ENCODE measurements at regions not wholly inside any gene's neighbourhood (a gene's known extent, or its start where the extent isn't known, plus 50 kb on each side); places are given as distances from the start of the nearest gene placed in this dataset.

- H3K4me3 ChIP-seq (ENCODE audit: low read depth, low read length), result no peak overlapping the region
- no peaks in the 10 kb centered on the region for H3K36me3 ChIP-seq (ENCODE audit: control insufficient read depth, insufficient read depth, low read length)
- DNase-seq (ENCODE audit: low read depth), result no peak
- H3K27me3 ChIP-seq (ENCODE audit: control insufficient read depth, insufficient read depth, low read length), result no peaks in the 10 kb centered on the region; the same call in 1 of the 2 replicates
- CTCF ChIA-PET, result interaction anchor here (1.4 kb wide), 1 partner anchor 9 kb away, joined by 5 read pairs; no protein-coding TSS in a partner anchor
- POLR2A ChIA-PET, result no interaction called here
- no peak for TF ChIP-seq CTCF (IDR thresholded peaks at IDR 0.05; ENCODE audit: insufficient read depth, low read depth, low read length)
These were observed 99.9 kb downstream of the TEX29 start for GRCh38 chr13:111420113-111420876.

- ChIA-PET CTCF (interaction anchor here (1.4 kb wide), 1 partner anchor 8 kb away, joined by 5 read pairs; no protein-coding TSS in a partner anchor), POLR2A (no interaction called here)
- Histone ChIP-seq H3K4me3 (ENCODE audit: low read depth, low read length) (no peak overlapping the region), H3K36me3 (ENCODE audit: control insufficient read depth, insufficient read depth, low read length) (no peaks in the 10 kb centered on the region), H3K27me3 (ENCODE audit: control insufficient read depth, insufficient read depth, low read length) (no peaks in the 10 kb centered on the region; the same call in 1 of the 2 replicates)
- no peak for TF ChIP-seq CTCF (IDR thresholded peaks at IDR 0.05; ENCODE audit: insufficient read depth, low read depth, low read length)
- DNase-seq (ENCODE audit: low read depth), result no peak
These were observed 100.8 kb downstream of the TEX29 start for GRCh38 chr13:111421216-111421615.

GRCh38 chr13:111422348-111422747 is 101.9 kb downstream of the TEX29 start:
- ChIA-PET POLR2A (no interaction called here), CTCF (no interaction called here)
- H3K36me3 ChIP-seq (ENCODE audit: control insufficient read depth, insufficient read depth, low read length), result no peaks in the 10 kb centered on the region
- no peak for TF ChIP-seq CTCF (IDR thresholded peaks at IDR 0.05; ENCODE audit: insufficient read depth, low read depth, low read length)
- H3K27me3 ChIP-seq (ENCODE audit: control insufficient read depth, insufficient read depth, low read length), result no peaks in the 10 kb centered on the region
- DNase-seq (ENCODE audit: low read depth), result no peak
- H3K4me3 ChIP-seq (ENCODE audit: low read depth, low read length), result no peak overlapping the region

GRCh38 chr13:111423168-111423785 is 102.8 kb downstream of the TEX29 start:
- CTCF ChIA-PET, result no interaction called here
- no peak overlapping the region for H3K4me3 ChIP-seq (ENCODE audit: low read depth, low read length)
- no peaks in the 10 kb centered on the region for H3K27me3 ChIP-seq (ENCODE audit: control insufficient read depth, insufficient read depth, low read length)
- no peak for TF ChIP-seq CTCF (IDR thresholded peaks at IDR 0.05; ENCODE audit: insufficient read depth, low read depth, low read length)
- no peak for DNase-seq (ENCODE audit: low read depth)
- no peaks in the 10 kb centered on the region for H3K36me3 ChIP-seq (ENCODE audit: control insufficient read depth, insufficient read depth, low read length)
- POLR2A ChIA-PET, result no interaction called here

- Histone ChIP-seq H3K4me3 (ENCODE audit: low read depth, low read length) (no peak overlapping the region), H3K27me3 (ENCODE audit: control insufficient read depth, insufficient read depth, low read length) (no peaks in the 10 kb centered on the region), H3K36me3 (ENCODE audit: control insufficient read depth, insufficient read depth, low read length) (no peaks in the 10 kb centered on the region)
- no peak for DNase-seq (ENCODE audit: low read depth)
- TF ChIP-seq CTCF (IDR thresholded peaks at IDR 0.05; ENCODE audit: insufficient read depth, low read depth, low read length), result no peak
- CTCF ChIA-PET, result no interaction called here
- POLR2A ChIA-PET, result no interaction called here
These were observed 103.7 kb downstream of the TEX29 start for GRCh38 chr13:111424134-111424533.
